Stimulated activated naive CD8-positive, alpha-beta T cell treated with anti-CD3 and anti-CD28 coated beads, Interleukin-15, Interleukin-2, amounts not matched to agents 100 ng/mL and 50 ng/mL, for 24 hours (primary cell): ENCODE measurements at regions not wholly inside any gene's neighbourhood (a gene's known extent, or its start where the extent isn't known, plus 50 kb on each side); places are given as distances from the start of the nearest gene placed in this dataset.

ENCODE experiments used
- H3K27ac Mint-ChIP-seq: one replicate; pipeline ENCODE4 v1.8.0; 2021; ENCODE audit warnings: mild to moderate bottlenecking, mixed read lengths
- H3K27me3 Mint-ChIP-seq: one replicate; pipeline ENCODE4 v1.8.0; 2021; ENCODE audit warnings: mixed read lengths
- H3K36me3 Mint-ChIP-seq: one replicate; pipeline ENCODE4 v1.8.0; 2021; ENCODE audit warnings: low read depth, mixed read lengths
- H3K4me1 Mint-ChIP-seq: one replicate; pipeline ENCODE4 v1.8.0; 2021; ENCODE audit warnings: low read depth, mixed read lengths
- H3K4me3 Mint-ChIP-seq: one replicate; pipeline ENCODE4 v1.8.0; 2021; ENCODE audit warnings: mild to moderate bottlenecking, mixed read lengths
- H3K9me3 Mint-ChIP-seq: one replicate; pipeline ENCODE4 v1.8.0; 2021; ENCODE audit warnings: mixed read lengths

DNA sequence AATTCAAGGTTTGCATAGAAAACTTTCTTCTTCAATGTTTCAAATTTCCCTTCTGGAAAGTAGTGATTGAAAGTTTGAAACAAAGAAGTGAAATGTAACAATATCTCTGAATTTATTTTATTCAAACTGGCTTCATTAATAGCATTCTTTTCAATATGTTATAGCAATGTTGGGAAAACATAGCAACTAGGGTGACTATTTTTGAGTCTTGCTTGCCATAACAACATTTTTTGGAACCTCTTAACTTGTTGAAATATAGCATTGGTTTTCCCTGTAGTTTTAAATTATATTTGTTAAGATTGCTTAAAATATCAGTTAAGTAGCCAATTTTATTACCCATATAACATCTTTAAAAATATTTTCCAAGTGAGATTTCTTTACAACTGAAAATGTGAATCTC, 141.7 kb upstream of the OSR1 start:
- H3K4me3 Mint-ChIP-seq = no peak overlapping the region
- no peaks in the 10 kb centered on the region for H3K9me3 Mint-ChIP-seq
- H3K36me3 Mint-ChIP-seq = no peaks in the 10 kb centered on the region
- H3K27me3 Mint-ChIP-seq = peaks cover 12% of the 10 kb centered on the region
- H3K4me1 Mint-ChIP-seq = no peaks in the 10 kb centered on the region
- no peak overlapping the region for H3K27ac Mint-ChIP-seq

DNA sequence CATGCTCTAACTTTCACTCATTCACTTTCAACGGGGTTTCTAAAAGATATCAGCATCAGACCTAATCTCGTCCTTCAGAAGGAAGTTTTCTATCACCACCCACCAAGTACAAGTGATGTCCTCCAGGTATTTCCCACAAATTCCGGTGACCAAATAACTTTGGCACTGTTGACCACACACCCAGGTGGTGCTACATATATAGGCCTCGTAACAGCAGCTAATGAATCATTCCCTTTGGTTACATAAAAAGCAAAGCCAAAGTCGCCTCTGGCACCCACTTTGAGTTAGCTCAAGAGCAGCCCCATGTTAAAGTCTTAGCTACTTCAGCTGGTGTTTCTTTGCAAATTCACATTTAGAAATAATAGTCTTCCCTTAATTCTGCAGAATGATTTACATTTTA, 138.2 kb upstream of the OSR1 start:
- Mint-ChIP-seq H3K4me3 (no peak overlapping the region), H3K27me3 (peaks cover 12% of the 10 kb centered on the region), H3K27ac (no peak overlapping the region), H3K9me3 (no peaks in the 10 kb centered on the region), H3K36me3 (no peaks in the 10 kb centered on the region), H3K4me1 (no peaks in the 10 kb centered on the region)

DNA sequence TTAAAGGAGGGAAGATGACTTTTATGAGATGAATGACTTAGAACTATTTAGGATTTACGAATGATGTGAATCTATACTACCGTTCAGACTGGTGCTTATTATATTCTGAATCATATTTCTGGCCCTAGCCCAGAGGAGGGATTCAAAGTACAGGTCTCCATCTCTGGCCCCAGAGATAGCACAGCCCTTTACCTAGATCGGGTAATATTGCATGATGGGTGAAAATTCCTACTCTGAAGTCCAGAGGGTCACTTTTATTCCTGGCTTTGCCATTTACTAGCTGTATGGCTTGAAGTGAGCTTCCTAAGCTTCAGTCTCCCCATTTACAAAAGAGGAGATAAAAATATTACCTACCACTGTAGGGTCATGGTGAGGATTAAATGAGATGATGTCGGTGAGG, 135.8 kb upstream of the OSR1 start:
- H3K4me3 Mint-ChIP-seq = no peak overlapping the region
- no peaks in the 10 kb centered on the region for H3K9me3 Mint-ChIP-seq
- H3K27me3 Mint-ChIP-seq = peaks cover 35% of the 10 kb centered on the region
- no peaks in the 10 kb centered on the region for H3K4me1 Mint-ChIP-seq
- no peaks in the 10 kb centered on the region for H3K36me3 Mint-ChIP-seq
- no peak overlapping the region for H3K27ac Mint-ChIP-seq

GRCh38 chr2:19491796-19492195, 133.4 kb upstream of the OSR1 start:
- no peaks in the 10 kb centered on the region for H3K36me3 Mint-ChIP-seq
- H3K27ac Mint-ChIP-seq = no peak overlapping the region
- peaks cover 39% of the 10 kb centered on the region for H3K27me3 Mint-ChIP-seq
- H3K4me1 Mint-ChIP-seq = peaks cover 8% of the 10 kb centered on the region
- no peak overlapping the region for H3K4me3 Mint-ChIP-seq
- H3K9me3 Mint-ChIP-seq = no peaks in the 10 kb centered on the region

DNA sequence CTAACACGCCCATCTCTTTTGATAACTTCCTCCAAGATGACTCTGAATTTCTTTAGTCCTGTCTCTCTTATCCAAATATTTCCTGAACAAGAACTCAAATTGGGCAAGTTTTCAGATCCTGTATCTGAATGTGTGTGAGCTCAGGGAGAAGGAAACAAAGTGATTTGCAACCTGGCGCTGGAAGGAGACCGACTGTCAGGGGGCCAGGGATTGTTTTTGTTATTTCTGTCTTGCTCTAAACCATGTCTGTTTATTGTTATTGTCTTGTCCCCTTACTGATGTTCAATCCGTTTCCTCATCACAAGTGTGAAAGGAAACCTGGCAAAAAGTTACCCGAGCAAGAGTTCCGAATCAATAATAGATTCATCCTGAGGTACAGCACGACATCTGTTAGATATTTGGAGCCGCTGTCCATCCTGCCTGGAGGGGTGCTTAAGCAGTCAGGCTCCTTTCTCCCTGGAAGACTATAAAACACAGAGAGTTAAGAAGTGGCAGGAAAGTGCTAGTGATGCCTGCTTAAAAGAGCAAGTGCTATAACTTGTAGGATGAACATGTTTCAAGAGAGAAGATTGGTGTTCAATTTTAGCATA, 132.5 kb upstream of the OSR1 start:
- Mint-ChIP-seq H3K27ac (no peak overlapping the region), H3K36me3 (no peaks in the 10 kb centered on the region), H3K27me3 (peaks cover 41% of the 10 kb centered on the region), H3K9me3 (no peaks in the 10 kb centered on the region), H3K4me3 (no peak overlapping the region), H3K4me1 (peaks cover 8% of the 10 kb centered on the region)

GRCh38 chr2:19488009-19488691, 129.7 kb upstream of the OSR1 start:
- Mint-ChIP-seq H3K27ac (no peak overlapping the region), H3K9me3 (no peaks in the 10 kb centered on the region), H3K36me3 (no peaks in the 10 kb centered on the region), H3K4me1 (peaks cover 8% of the 10 kb centered on the region), H3K27me3 (peaks cover 41% of the 10 kb centered on the region), H3K4me3 (no peak overlapping the region)

DNA sequence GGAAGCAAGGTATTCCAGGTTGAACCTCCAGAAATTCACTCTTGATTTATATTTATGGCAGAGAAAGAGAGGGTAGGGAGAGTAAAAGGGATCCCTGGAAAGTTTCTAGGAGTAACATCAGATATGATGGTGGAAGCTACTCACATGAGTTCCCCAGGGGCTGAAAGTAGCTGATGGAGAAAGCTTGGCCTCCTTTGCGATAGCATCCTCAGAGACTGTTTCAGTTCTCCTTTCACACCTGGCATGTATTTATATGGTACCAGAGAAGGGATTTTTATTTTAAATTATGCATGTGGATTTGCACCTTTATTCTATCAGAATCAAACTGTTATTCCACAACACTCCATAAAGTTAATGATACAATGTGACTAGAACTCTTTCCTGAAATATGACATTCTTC, 126.3 kb upstream of the OSR1 start:
- peaks cover 8% of the 10 kb centered on the region for H3K4me1 Mint-ChIP-seq
- no peak overlapping the region for H3K27ac Mint-ChIP-seq
- H3K36me3 Mint-ChIP-seq = no peaks in the 10 kb centered on the region
- peaks cover 10% of the 10 kb centered on the region for H3K27me3 Mint-ChIP-seq
- H3K4me3 Mint-ChIP-seq = no peak overlapping the region
- H3K9me3 Mint-ChIP-seq = no peaks in the 10 kb centered on the region

GRCh38 chr2:19480673-19481072, 122.2 kb upstream of the OSR1 start:
- Mint-ChIP-seq H3K27me3 (peaks cover 9% of the 10 kb centered on the region), H3K4me3 (no peak overlapping the region), H3K4me1 (no peaks in the 10 kb centered on the region), H3K27ac (no peak overlapping the region), H3K9me3 (no peaks in the 10 kb centered on the region), H3K36me3 (no peaks in the 10 kb centered on the region)

GRCh38 chr2:19479666-19480065, 121.2 kb upstream of the OSR1 start:
- Mint-ChIP-seq H3K9me3 (peaks cover 5% of the 10 kb centered on the region), H3K4me1 (peaks cover 5% of the 10 kb centered on the region), H3K27ac (no peak overlapping the region), H3K36me3 (no peaks in the 10 kb centered on the region), H3K27me3 (peaks cover 13% of the 10 kb centered on the region), H3K4me3 (no peak overlapping the region)

- Mint-ChIP-seq H3K36me3 (peaks cover 3% of the 10 kb centered on the region), H3K4me3 (no peak overlapping the region), H3K27me3 (peaks cover 20% of the 10 kb centered on the region), H3K27ac (no peak overlapping the region), H3K9me3 (peaks cover 8% of the 10 kb centered on the region), H3K4me1 (peaks cover 17% of the 10 kb centered on the region)
Observed at GRCh38 chr2:19478409-19478808, 120.0 kb upstream of the OSR1 start.

DNA sequence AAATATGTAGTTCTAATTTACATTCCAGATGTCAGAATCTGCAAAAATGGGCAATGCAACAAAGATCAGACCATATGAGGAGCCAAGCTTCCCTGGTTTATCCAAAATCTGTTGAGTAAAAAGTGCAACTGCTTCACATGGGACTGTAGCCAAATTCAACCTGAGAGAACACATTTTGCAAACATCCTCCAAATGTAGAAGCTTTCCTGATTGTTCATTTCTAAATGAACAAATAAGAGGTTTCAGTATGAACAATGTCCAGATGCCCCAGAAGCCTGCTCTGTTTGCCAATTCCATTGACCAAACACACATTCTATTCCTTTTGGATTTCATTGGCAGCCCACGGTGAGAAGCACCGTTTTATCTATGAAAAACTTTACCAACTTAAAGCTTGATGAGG, 117.9 kb upstream of the OSR1 start:
- Mint-ChIP-seq H3K36me3 (peaks cover 3% of the 10 kb centered on the region), H3K27me3 (peaks cover 31% of the 10 kb centered on the region), H3K4me1 (peaks cover 19% of the 10 kb centered on the region), H3K9me3 (peaks cover 8% of the 10 kb centered on the region), H3K4me3 (no peak overlapping the region), H3K27ac (no peak overlapping the region)

DNA sequence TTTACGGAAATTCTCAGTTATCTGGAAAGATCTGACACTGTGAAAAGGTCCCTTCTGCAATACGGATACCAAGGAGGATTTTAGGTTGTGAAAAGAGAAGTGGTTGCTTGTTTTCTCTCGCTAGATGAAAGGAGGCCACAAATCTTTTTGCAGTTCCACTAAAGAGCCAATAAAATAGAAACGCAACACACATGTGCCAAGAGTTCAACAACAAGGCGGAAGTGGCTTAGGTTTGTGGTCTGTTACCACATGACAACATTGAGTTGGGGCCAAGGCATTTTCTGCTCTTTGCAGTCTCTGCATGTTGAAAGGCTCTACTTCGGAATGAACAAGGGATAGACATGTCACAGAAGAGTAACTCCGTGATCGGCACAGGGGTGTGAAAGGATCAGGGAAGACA, 115.7 kb upstream of the OSR1 start:
- Mint-ChIP-seq H3K4me3 (peak overlapping the region; percentile 54), H3K4me1 (peaks cover 19% of the 10 kb centered on the region), H3K27me3 (peaks cover 41% of the 10 kb centered on the region), H3K9me3 (peaks cover 8% of the 10 kb centered on the region), H3K36me3 (peaks cover 3% of the 10 kb centered on the region), H3K27ac (no peak overlapping the region)

- Mint-ChIP-seq H3K4me1 (peaks cover 19% of the 10 kb centered on the region), H3K36me3 (peaks cover 3% of the 10 kb centered on the region), H3K27ac (no peak overlapping the region), H3K27me3 (peaks cover 41% of the 10 kb centered on the region), H3K4me3 (no peak overlapping the region), H3K9me3 (peaks cover 11% of the 10 kb centered on the region)
Observed at GRCh38 chr2:19473350-19473749, 114.9 kb upstream of the OSR1 start.

DNA sequence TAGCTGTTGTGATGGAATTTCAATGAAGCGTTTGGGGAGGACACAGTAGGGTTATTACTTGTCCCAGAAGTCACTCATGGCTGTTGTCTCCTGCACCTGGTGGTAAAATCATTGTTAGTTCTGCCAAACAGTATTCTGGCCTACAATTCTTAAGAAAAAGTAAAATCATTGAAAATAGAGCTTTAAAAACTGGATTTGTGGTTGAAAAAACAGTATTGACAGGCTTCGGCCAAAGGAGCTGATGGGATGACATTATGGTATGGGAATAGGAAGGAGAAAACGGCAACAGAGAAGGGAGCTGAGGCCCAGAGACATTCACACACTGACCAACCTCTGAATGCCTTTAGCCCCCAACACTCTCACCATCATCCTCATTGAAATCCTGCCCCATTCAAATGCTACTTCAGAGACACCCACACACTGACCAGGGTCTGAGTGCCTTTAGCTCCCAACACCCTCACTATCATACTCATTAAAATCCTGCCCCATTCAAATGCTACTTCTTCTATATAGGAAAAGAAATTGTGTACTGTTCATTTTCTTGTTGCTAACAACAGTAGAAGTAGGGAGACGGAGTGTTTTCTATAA, 114.1 kb upstream of the OSR1 start:
- Mint-ChIP-seq H3K9me3 (peaks cover 11% of the 10 kb centered on the region), H3K36me3 (peaks cover 3% of the 10 kb centered on the region), H3K4me1 (peaks cover 19% of the 10 kb centered on the region), H3K27ac (no peak overlapping the region), H3K27me3 (peaks cover 38% of the 10 kb centered on the region), H3K4me3 (no peak overlapping the region)

DNA sequence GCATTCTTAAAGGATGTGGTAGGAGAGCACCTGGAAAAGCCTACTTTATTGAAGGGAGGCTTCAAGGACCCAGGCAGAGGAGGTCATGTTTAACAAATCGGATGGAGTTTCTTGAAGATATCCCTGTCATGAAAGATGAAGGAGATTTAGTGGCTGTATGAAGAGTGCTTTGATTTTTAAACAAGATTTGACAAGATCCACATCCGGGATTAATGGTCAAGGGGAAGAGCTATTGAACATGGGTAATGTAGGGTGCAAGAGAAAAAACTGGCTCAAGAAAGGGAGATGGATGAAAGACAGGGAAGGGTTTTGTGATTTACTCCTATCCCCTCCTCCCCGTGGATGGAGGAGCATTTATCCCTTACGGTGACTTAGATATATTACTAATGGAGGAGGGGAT, 113.1 kb upstream of the OSR1 start:
- peaks cover 19% of the 10 kb centered on the region for H3K4me1 Mint-ChIP-seq
- H3K36me3 Mint-ChIP-seq = peaks cover 3% of the 10 kb centered on the region
- H3K9me3 Mint-ChIP-seq = peaks cover 11% of the 10 kb centered on the region
- no peak overlapping the region for H3K4me3 Mint-ChIP-seq
- peaks cover 32% of the 10 kb centered on the region for H3K27me3 Mint-ChIP-seq
- no peak overlapping the region for H3K27ac Mint-ChIP-seq

DNA sequence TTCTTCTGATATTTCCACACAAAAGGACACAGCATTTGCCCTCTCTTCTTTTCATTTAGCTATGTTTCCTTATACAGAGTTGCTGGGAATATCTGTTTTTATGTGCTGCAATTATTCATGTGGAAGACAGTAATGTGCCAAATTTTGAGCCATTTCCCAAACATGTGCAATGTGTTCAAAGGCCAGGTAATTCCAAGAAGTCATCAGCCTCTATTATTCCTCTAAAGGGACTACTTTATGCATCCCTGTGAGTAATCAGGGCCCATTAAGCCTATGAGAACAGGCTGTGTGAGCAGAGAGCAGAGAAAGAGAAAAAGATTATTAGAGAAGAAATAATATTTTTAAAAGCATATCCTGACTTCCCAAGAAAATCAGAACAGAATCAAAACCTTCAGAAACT, 107.6 kb upstream of the OSR1 start:
- no peak overlapping the region for H3K4me3 Mint-ChIP-seq
- H3K4me1 Mint-ChIP-seq = no peaks in the 10 kb centered on the region
- H3K9me3 Mint-ChIP-seq = peaks cover 3% of the 10 kb centered on the region
- no peak overlapping the region for H3K27ac Mint-ChIP-seq
- peaks cover 18% of the 10 kb centered on the region for H3K27me3 Mint-ChIP-seq
- H3K36me3 Mint-ChIP-seq = no peaks in the 10 kb centered on the region
